ENCODE measurements at regions not wholly inside any gene's neighbourhood (a gene's known extent, or its start where the extent isn't known, plus 50 kb on each side); places are given as distances from the start of the nearest gene placed in this dataset.

DNA sequence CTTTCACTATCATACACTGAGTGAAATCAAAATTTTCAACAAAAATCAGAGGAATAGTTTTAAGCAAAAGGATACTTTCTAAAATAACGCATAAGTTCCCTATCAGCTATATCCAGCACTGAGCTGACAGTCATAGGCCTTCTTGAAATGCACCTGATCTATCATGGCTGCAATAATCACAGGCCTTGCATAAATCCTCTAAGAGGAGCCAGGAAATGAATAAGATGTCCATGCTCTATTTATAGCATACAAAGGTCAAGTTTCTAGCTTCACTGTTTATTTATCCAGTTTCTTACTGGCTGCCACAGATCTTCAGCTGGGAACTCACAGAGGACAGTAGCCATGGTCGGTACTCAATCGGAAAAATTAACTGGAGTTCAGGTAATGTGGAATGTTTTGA lies 235.9 kb upstream of the DMD start:
- no peaks in the 10 kb centered on the region for H3K79me2 ChIP-seq (ENCODE audit: control insufficient read depth, insufficient read depth, low read length)
- ChIA-PET CTCF (ENCODE audit: low intra/inter-chr PET ratio) (no interaction called here), POLR2A (no interaction called here)
- in situ Hi-C loops (cut with MboI) (no loop called here), intact Hi-C loops (cut with micrococcal nuclease) (no loop called here)
- no peak for DNase-seq (ENCODE audit: extremely low read depth in 1 of 4, low spot score in 3 of 4)
- WGBS (ENCODE audit: insufficient coverage, low coverage, missing lambda C conversion rate), result 0% methylated on average over 3 of the region's 3 CpGs
- no peaks in the 10 kb centered on the region for H3K4me1 ChIP-seq (replicated peaks in 1 of 2; ENCODE audit: control insufficient read depth in 2 of 2, insufficient read depth in 2 of 2, low read length in 2 of 2)
- no peak overlapping the region for H3K4me3 ChIP-seq
- H3K9ac ChIP-seq (ENCODE audit: insufficient read depth in 1 of 2, low read depth in 2 of 2, low read length in 2 of 2), result no peak overlapping the region
- H3K4me2 ChIP-seq (ENCODE audit: insufficient read depth, low read length), result no peak overlapping the region
- H4K20me1 ChIP-seq (replicated peaks; ENCODE audit: control insufficient read depth, insufficient read depth, low read length), result no peaks in the 10 kb centered on the region
- FAIRE-seq, result no peak
- H3K27ac ChIP-seq (ENCODE audit: extremely low read depth, low read depth, low read length), result no peak overlapping the region
- no peak overlapping the region for H2AFZ ChIP-seq (ENCODE audit: low read depth, low read length)
- H3K27me3 ChIP-seq (ENCODE audit: control insufficient read depth in 2 of 2, insufficient read depth in 2 of 2, low read length in 2 of 2), result no peaks in the 10 kb centered on the region
- no peaks in the 10 kb centered on the region for H3K36me3 ChIP-seq (ENCODE audit: control insufficient read depth, insufficient read depth, low read length)
- H3K9me3 ChIP-seq (replicated peaks; ENCODE audit: control insufficient read depth, insufficient read depth, low read depth, low read length), result no peaks in the 10 kb centered on the region
- ATAC-seq, result no peak
- no TSS peak for BruUV-seq (replicated peaks)
- no peaks in the 10 kb centered on the region for H3K9me1 ChIP-seq (ENCODE audit: control insufficient read depth, insufficient read depth, low read length)
- TF ChIP-seq, protein P1, sequence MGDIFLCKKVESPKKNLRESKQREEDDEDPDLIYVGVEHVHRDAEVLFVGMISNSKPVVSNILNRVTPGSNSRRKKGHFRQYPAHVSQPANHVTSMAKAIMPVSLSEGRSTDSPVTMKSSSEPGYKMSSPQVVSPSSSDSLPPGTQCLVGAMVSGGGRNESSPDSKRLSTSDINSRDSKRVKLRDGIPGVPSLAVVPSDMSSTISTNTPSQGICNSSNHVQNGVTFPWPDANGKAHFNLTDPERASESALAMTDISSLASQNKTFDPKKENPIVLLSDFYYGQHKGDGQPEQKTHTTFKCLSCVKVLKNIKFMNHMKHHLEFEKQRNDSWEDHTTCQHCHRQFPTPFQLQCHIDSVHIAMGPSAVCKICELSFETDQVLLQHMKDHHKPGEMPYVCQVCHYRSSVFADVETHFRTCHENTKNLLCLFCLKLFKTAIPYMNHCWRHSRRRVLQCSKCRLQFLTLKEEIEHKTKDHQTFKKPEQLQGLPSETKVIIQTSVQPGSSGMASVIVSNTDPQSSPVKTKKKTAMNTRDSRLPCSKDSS (IDR thresholded peaks at IDR 0.05; ENCODE audit: low read depth, partially characterized antibody), result no peak
- TF ChIP-seq ZFP36 (IDR thresholded peaks at IDR 0.05; ENCODE audit: low read depth, low read length, partially characterized antibody) (no peak), RAD51 (IDR thresholded peaks at IDR 0.05; ENCODE audit: borderline replicate concordance, low read depth) (no peak), L3MBTL2 (IDR thresholded peaks at IDR 0.05) (no peak), ERF (CRISPR knock-in tag; IDR thresholded peaks at IDR 0.05) (no peak), ZNF121 (CRISPR knock-in tag; conservative IDR thresholded peaks at IDR 0.05) (no peak), RBBP5 (IDR thresholded peaks at IDR 0.05; ENCODE audit: borderline replicate concordance, insufficient read depth, low read length, poor library complexity, severe bottlenecking) (no peak), XRCC3 (IDR thresholded peaks at IDR 0.05) (no peak), NELFE (IDR thresholded peaks at IDR 0.05; ENCODE audit: insufficient read depth, insufficient read length) (no peak), ETV1 (tag; conservative IDR thresholded peaks at IDR 0.05; ENCODE audit: low read depth) (no peak), LARP7 (IDR thresholded peaks at IDR 0.05) (no peak), GATAD2B (IDR thresholded peaks at IDR 0.05; ENCODE audit: borderline replicate concordance) (no peak), YY1 (IDR thresholded peaks at IDR 0.05; ENCODE audit: borderline replicate concordance in 1 of 3, control insufficient read depth in 1 of 3, extremely low read depth in 1 of 3, insufficient read depth in 3 of 3, insufficient read length in 1 of 3, insufficient replicate concordance in 2 of 3, low read depth in 1 of 3, low read length in 2 of 3) (no peak)
- TF ChIP-seq, protein P2, sequence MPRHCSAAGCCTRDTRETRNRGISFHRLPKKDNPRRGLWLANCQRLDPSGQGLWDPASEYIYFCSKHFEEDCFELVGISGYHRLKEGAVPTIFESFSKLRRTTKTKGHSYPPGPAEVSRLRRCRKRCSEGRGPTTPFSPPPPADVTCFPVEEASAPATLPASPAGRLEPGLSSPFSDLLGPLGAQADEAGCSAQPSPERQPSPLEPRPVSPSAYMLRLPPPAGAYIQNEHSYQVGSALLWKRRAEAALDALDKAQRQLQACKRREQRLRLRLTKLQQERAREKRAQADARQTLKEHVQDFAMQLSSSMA (CRISPR knock-in tag; IDR thresholded peaks at IDR 0.05), result no peak
- TF ChIP-seq, protein P3, sequence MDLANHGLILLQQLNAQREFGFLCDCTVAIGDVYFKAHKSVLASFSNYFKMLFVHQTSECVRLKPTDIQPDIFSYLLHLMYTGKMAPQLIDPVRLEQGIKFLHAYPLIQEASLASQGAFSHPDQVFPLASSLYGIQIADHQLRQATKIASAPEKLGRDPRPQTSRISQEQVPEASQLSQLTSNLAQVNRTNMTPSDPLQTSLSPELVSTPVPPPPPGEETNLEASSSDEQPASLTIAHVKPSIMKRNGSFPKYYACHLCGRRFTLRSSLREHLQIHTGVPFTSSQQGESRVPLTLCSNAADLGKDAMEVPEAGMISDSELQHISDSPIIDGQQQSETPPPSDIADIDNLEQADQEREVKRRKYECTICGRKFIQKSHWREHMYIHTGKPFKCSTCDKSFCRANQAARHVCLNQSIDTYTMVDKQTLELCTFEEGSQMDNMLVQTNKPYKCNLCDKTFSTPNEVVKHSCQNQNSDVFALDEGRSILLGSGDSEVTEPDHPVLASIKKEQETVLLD (IDR thresholded peaks at IDR 0.05), result no peak
- TF ChIP-seq, protein P4, sequence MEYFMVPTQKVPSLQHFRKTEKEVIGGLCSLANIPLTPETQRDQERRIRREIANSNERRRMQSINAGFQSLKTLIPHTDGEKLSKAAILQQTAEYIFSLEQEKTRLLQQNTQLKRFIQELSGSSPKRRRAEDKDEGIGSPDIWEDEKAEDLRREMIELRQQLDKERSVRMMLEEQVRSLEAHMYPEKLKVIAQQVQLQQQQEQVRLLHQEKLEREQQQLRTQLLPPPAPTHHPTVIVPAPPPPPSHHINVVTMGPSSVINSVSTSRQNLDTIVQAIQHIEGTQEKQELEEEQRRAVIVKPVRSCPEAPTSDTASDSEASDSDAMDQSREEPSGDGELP (CRISPR knock-in tag; IDR thresholded peaks at IDR 0.05; ENCODE audit: borderline replicate concordance), result no peak
- TF ChIP-seq, protein P5, sequence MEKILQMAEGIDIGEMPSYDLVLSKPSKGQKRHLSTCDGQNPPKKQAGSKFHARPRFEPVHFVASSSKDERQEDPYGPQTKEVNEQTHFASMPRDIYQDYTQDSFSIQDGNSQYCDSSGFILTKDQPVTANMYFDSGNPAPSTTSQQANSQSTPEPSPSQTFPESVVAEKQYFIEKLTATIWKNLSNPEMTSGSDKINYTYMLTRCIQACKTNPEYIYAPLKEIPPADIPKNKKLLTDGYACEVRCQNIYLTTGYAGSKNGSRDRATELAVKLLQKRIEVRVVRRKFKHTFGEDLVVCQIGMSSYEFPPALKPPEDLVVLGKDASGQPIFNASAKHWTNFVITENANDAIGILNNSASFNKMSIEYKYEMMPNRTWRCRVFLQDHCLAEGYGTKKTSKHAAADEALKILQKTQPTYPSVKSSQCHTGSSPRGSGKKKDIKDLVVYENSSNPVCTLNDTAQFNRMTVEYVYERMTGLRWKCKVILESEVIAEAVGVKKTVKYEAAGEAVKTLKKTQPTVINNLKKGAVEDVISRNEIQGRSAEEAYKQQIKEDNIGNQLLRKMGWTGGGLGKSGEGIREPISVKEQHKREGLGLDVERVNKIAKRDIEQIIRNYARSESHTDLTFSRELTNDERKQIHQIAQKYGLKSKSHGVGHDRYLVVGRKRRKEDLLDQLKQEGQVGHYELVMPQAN (IDR thresholded peaks at IDR 0.05; ENCODE audit: borderline replicate concordance), result no peak

Measured in K562 (cell line).